Endothelial cell of umbilical vein (primary cell): ENCODE measurements at regions not wholly inside any gene's neighbourhood (a gene's known extent, or its start where the extent isn't known, plus 50 kb on each side); places are given as distances from the start of the nearest gene placed in this dataset.

ENCODE experiments used
- BruUV-seq: library from RNA; stranded (reverse); fragments of 400-500 nt; replicated peaks from 2 replicates; lab custom pipeline; 2021; lab: Mats Ljungman, UMichigan
- CTCF ChIA-PET: fragments of 300-600, 350-600 bp; sonication (Branson Sonifier 250); formaldehyde crosslinking; loops from one replicate; lab custom pipeline; 2021; ENCODE audit warnings: antibody characterized with exemption, inconsistent platforms; lab: Charles Lee
- POLR2A ChIA-PET: fragments of 300-600, 350-600 bp; sonication (Branson Sonifier 250); formaldehyde crosslinking; loops from one replicate; lab custom pipeline; 2021; ENCODE audit warnings: antibody characterized with exemption, inconsistent platforms; lab: Charles Lee
- DNase-seq: peaks from one replicate; pipeline ENCODE4 v3.0.0-alpha.2; 2011; ENCODE audit warnings: low read depth, low spot score
- FAIRE-seq: peaks from 2 replicates; lab custom pipeline; 2011; peaks lifted over from hg19 to GRCh38; lab: Jason Lieb, UNC
- H2AFZ ChIP-seq: 2 replicates; pipeline ENCODE4 v1.6.0; 2012; ENCODE audit warnings: low read depth, low read length, control low read depth, inconsistent platforms
- H3K27ac ChIP-seq: 2 replicates; pipeline ENCODE4 v1.5.1; 2011; ENCODE audit warnings: low read depth, mild to moderate bottlenecking, control low read depth, low read length, moderate library complexity; ENCODE audit not compliant: insufficient read depth
- H3K27me3 ChIP-seq, 2 experiments: 2 replicates each; pipeline versions ENCODE4 v1.6.0 to v1.6.1; 2011; ENCODE audit warnings: low read length in 2 of 2, mixed read lengths in 1 of 2; ENCODE audit not compliant: control insufficient read depth in 2 of 2, insufficient read depth in 2 of 2
- H3K36me3 ChIP-seq, 2 experiments: 2 replicates in 1 of 2; 3 replicates in 1 of 2; pipeline ENCODE4 v1.5.1; 2011; ENCODE audit warnings: low read length in 2 of 2, mild to moderate bottlenecking in 1 of 2, moderate library complexity in 1 of 2; ENCODE audit not compliant: control insufficient read depth in 2 of 2, insufficient read depth in 2 of 2; ENCODE audit errors: extremely low read depth in 1 of 2
- H3K4me1 ChIP-seq: 3 replicates; pipeline ENCODE4 v1.5.1; 2011; ENCODE audit warnings: mild to moderate bottlenecking, low read length; ENCODE audit not compliant: control insufficient read depth, insufficient read depth; ENCODE audit errors: extremely low read depth
- H3K4me2 ChIP-seq: 2 replicates; pipeline ENCODE4 v1.6.1; 2011; ENCODE audit warnings: low read length, control low read depth, mixed read lengths; ENCODE audit not compliant: insufficient read depth
- H3K4me3 ChIP-seq, 3 experiments: fragments of 200-600 bp in 1 of 3; sonication (generic), shearing (Covaris generic) in 1 of 3; replicated peaks in 1 of 3; 2 replicates each; pipeline ENCODE4 v1.5.1; 2011 to 2016; ENCODE audit warnings: control low read depth in 3 of 3, low read length in 3 of 3, mild to moderate bottlenecking in 2 of 3, inconsistent platforms in 1 of 3, low read depth in 1 of 3, moderate library complexity in 1 of 3; ENCODE audit not compliant: insufficient read depth in 1 of 3
- H3K79me2 ChIP-seq: 2 replicates; pipeline ENCODE4 v1.6.0; 2012; ENCODE audit warnings: low read length, inconsistent platforms; ENCODE audit not compliant: control insufficient read depth, insufficient read depth
- H3K9ac ChIP-seq: replicated peaks from 2 replicates; pipeline ENCODE3; 2011; ENCODE audit warnings: low read length, control low read depth; ENCODE audit not compliant: insufficient read depth; ENCODE audit errors: extremely low read depth
- H3K9me1 ChIP-seq: replicated peaks from 3 replicates; pipeline ENCODE4 v1.6.0; 2011; ENCODE audit warnings: mild to moderate bottlenecking, low read length; ENCODE audit not compliant: control insufficient read depth, insufficient read depth; ENCODE audit errors: extremely low read depth
- H3K9me3 ChIP-seq: replicated peaks from 2 replicates; pipeline ENCODE4 v1.5.1; 2012; ENCODE audit warnings: low read length, inconsistent platforms; ENCODE audit not compliant: control insufficient read depth, insufficient read depth
- H4K20me1 ChIP-seq: replicated peaks from 2 replicates; pipeline ENCODE3; 2011; ENCODE audit warnings: mild to moderate bottlenecking, low read length; ENCODE audit not compliant: control insufficient read depth, insufficient read depth; ENCODE audit errors: extremely low read depth
- EZH2 ChIP-seq: IDR thresholded peaks from 2 replicates; pipeline ENCODE4 v1.6.1; 2012; ENCODE audit warnings: borderline replicate concordance, low read depth, mild to moderate bottlenecking, moderate library complexity, low read length, inconsistent platforms; ENCODE audit not compliant: severe bottlenecking
- FOS ChIP-seq: IDR thresholded peaks from 2 replicates; pipeline ENCODE4 v1.6.1; 2011; ENCODE audit warnings: mild to moderate bottlenecking, low read length, moderate library complexity, borderline replicate concordance; ENCODE audit not compliant: insufficient read depth
- GATA2 ChIP-seq: IDR thresholded peaks from 2 replicates; pipeline ENCODE4 v1.7.0; 2011; ENCODE audit warnings: low read depth, mild to moderate bottlenecking, moderate library complexity, mixed read lengths, low read length; ENCODE audit not compliant: insufficient read length, insufficient read depth
- JUN ChIP-seq: IDR thresholded peaks from 2 replicates; pipeline ENCODE4 v1.6.1; 2011; ENCODE audit warnings: borderline replicate concordance, low read depth; ENCODE audit not compliant: insufficient read length, insufficient read depth
- MYC ChIP-seq: IDR thresholded peaks from one replicate; pipeline ENCODE4 v1.6.1; 2011; ENCODE audit warnings: mild to moderate bottlenecking, low read depth, low read length
- POLR2A ChIP-seq: IDR thresholded peaks from 2 replicates; pipeline ENCODE4 v1.6.1; 2012; ENCODE audit warnings: low read depth, mild to moderate bottlenecking, control low read depth, low read length
- POLR2AphosphoS5 ChIP-seq: IDR thresholded peaks from 2 replicates; pipeline ENCODE4 v1.6.1; 2012; ENCODE audit warnings: low read depth, mild to moderate bottlenecking, control low read depth, low read length, moderate library complexity; ENCODE audit not compliant: insufficient read depth
- dilution Hi-C: fragments of 300-500 bp; cut with MboI; formaldehyde crosslinking; loops from one replicate; pipeline ENCODE4 v1.15.0; 2019; ENCODE audit warnings: low sequenced_read_pairs; ENCODE audit not compliant: extremely low pct_ligation_motif_present
- intact Hi-C: fragments of 100-400 bp; cut with micrococcal nuclease; formaldehyde crosslinking; loops from one replicate; pipeline ENCODE4 v1.10.0; 2022
- TF ChIP-seq, protein P1 (sequence below), 2 donors: IDR thresholded peaks; 1 replicate in 1 of 2; 2 replicates in 1 of 2; pipeline ENCODE4 v1.5.1; 2011; ENCODE audit warnings: low read length in 2 of 2, mild to moderate bottlenecking in 2 of 2, moderate library complexity in 2 of 2, control low read depth in 1 of 2, inconsistent platforms in 1 of 2, low read depth in 1 of 2; ENCODE audit not compliant: insufficient read depth in 1 of 2; ENCODE audit errors: extremely low read depth in 1 of 2
- TF ChIP-seq, protein P2 (sequence below): IDR thresholded peaks from 2 replicates; pipeline ENCODE4 v1.6.1; 2011; ENCODE audit not compliant: insufficient read depth, insufficient read length

DNA sequence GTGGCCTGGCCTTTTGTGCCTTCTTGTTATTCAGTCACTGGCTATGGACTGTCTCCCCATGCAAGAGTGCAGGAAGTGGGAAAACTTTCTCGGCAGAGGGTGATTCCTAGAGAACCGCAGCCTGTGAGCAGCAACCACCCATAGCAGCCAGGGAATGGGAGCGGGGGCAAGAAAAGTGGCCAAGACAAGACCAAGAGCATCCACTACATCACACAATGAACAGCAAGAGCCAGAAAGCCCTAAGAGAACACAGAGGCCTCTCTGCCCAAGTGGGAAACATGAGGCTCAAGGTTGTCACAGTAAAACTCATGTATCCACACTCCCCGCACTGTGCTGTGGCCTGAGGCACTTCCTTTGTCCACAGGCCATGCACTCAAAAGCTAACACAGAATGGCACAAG is 129.1 kb upstream of the FSTL4 start:
- DNase-seq = no peak
- no peak overlapping the region for H2AFZ ChIP-seq
- no peak for FAIRE-seq
- H3K27ac ChIP-seq = no peak overlapping the region
- ChIA-PET POLR2A (no interaction called here), CTCF (interaction anchor here (1.1 to 1.3 kb wide), 3 partner anchors 11 to 318 kb away, joined by 3 to 4 read pairs (median 4); no protein-coding TSS in a partner anchor)
- H3K4me1 ChIP-seq = peaks cover 3% of the 10 kb centered on the region
- intact Hi-C loops (no loop called here), dilution Hi-C loops (no loop called here)
- H3K4me2 ChIP-seq = no peak overlapping the region
- no peaks in the 10 kb centered on the region for H3K27me3 ChIP-seq
- no peaks in the 10 kb centered on the region for H3K36me3 ChIP-seq
- H3K9ac ChIP-seq = no peak overlapping the region
- no peaks in the 10 kb centered on the region for H4K20me1 ChIP-seq
- H3K9me1 ChIP-seq = no peaks in the 10 kb centered on the region
- BruUV-seq = no TSS peak
- TF ChIP-seq, protein P1, sequence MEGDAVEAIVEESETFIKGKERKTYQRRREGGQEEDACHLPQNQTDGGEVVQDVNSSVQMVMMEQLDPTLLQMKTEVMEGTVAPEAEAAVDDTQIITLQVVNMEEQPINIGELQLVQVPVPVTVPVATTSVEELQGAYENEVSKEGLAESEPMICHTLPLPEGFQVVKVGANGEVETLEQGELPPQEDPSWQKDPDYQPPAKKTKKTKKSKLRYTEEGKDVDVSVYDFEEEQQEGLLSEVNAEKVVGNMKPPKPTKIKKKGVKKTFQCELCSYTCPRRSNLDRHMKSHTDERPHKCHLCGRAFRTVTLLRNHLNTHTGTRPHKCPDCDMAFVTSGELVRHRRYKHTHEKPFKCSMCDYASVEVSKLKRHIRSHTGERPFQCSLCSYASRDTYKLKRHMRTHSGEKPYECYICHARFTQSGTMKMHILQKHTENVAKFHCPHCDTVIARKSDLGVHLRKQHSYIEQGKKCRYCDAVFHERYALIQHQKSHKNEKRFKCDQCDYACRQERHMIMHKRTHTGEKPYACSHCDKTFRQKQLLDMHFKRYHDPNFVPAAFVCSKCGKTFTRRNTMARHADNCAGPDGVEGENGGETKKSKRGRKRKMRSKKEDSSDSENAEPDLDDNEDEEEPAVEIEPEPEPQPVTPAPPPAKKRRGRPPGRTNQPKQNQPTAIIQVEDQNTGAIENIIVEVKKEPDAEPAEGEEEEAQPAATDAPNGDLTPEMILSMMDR (IDR thresholded peaks at IDR 0.05; ENCODE audit: extremely low read depth in 1 of 2, insufficient read depth in 1 of 2, low read depth in 1 of 2, low read length in 2 of 2) = no peak
- no peak for TF ChIP-seq EZH2
- TF ChIP-seq POLR2AphosphoS5 = no peak
- no peak for TF ChIP-seq POLR2A
- no peak for TF ChIP-seq FOS
- TF ChIP-seq MYC = no peak
- TF ChIP-seq, protein P2, sequence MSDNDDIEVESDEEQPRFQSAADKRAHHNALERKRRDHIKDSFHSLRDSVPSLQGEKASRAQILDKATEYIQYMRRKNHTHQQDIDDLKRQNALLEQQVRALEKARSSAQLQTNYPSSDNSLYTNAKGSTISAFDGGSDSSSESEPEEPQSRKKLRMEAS = no peak
- TF ChIP-seq JUN = no peak
- TF ChIP-seq GATA2 = no peak
- H3K4me3 ChIP-seq = no peak overlapping the region
- H3K79me2 ChIP-seq = no peaks in the 10 kb centered on the region
- H3K9me3 ChIP-seq = no peaks in the 10 kb centered on the region
